AG04450 (cell line): ENCODE measurements at regions not wholly inside any gene's neighbourhood (a gene's known extent, or its start where the extent isn't known, plus 50 kb on each side); places are given as distances from the start of the nearest gene placed in this dataset.

Source experiments
- CTCF ChIA-PET: fragments of 300-600, 350-600 bp; formaldehyde crosslinking; extraction: SDS; loops from one replicate; lab custom pipeline; 2022; ENCODE audit warnings: antibody characterized with exemption, inconsistent platforms; lab: Charles Lee
- POLR2A ChIA-PET: fragments of 350-600 bp; formaldehyde crosslinking; extraction: SDS; loops from one replicate; lab custom pipeline; 2021; ENCODE audit warnings: antibody characterized with exemption, inconsistent platforms; lab: Yijun Ruan, JAX
- DNase-seq: peaks from one replicate; pipeline ENCODE4 v3.0.0-alpha.2; 2011; ENCODE audit warnings: low read depth, low spot score
- H3K27ac ChIP-seq: one replicate; pipeline ENCODE4 v1.5.1; 2012; ENCODE audit warnings: low read depth, low read length, control low read depth
- H3K27me3 ChIP-seq: one replicate; pipeline ENCODE4 v1.6.0; 2012; ENCODE audit warnings: low read length; ENCODE audit not compliant: control insufficient read depth, insufficient read depth
- H3K4me3 ChIP-seq: 2 replicates; pipeline ENCODE4 v1.5.1; 2011; ENCODE audit warnings: mild to moderate bottlenecking, low read depth, low read length, control low read depth
- H3K9me3 ChIP-seq: 2 replicates; pipeline ENCODE4 v1.5.1; 2012; ENCODE audit warnings: low read length; ENCODE audit not compliant: control insufficient read depth, insufficient read depth
- CTCF ChIP-seq: IDR thresholded peaks from 2 replicates; pipeline ENCODE4 v1.5.1; 2011; ENCODE audit warnings: low read depth, low read length, control low read depth, inconsistent platforms

GRCh38 chr10:62718585-62718984, 85.9 kb upstream of the ADO start:
- TF ChIP-seq CTCF: no peak
- CTCF ChIA-PET: no interaction called here
- Histone ChIP-seq H3K27me3 (peaks cover 7% of the 10 kb centered on the region), H3K9me3 (no peaks in the 10 kb centered on the region), H3K4me3 (no peak overlapping the region), H3K27ac (no peak overlapping the region)
- DNase-seq: no peak
- POLR2A ChIA-PET: no interaction called here

GRCh38 chr10:62719061-62719460, 85.5 kb upstream of the ADO start:
- DNase-seq: no peak
- POLR2A ChIA-PET: no interaction called here
- no peak overlapping the region for H3K4me3 ChIP-seq
- CTCF ChIA-PET: no interaction called here
- TF ChIP-seq CTCF: no peak
- H3K27me3 ChIP-seq: peaks cover 11% of the 10 kb centered on the region
- no peak overlapping the region for H3K27ac ChIP-seq
- no peaks in the 10 kb centered on the region for H3K9me3 ChIP-seq

GRCh38 chr10:62721687-62722086, 82.8 kb upstream of the ADO start:
- ChIA-PET CTCF (no interaction called here), POLR2A (no interaction called here)
- DNase-seq: no peak
- no peak for TF ChIP-seq CTCF
- H3K9me3 ChIP-seq: no peaks in the 10 kb centered on the region; the same call in 1 of the 2 replicates
- no peak overlapping the region for H3K27ac ChIP-seq
- H3K4me3 ChIP-seq: no peak overlapping the region
- H3K27me3 ChIP-seq: peaks cover 22% of the 10 kb centered on the region

- no peak overlapping the region for H3K27ac ChIP-seq
- CTCF ChIA-PET: no interaction called here
- peaks cover 30% of the 10 kb centered on the region for H3K27me3 ChIP-seq
- no peak for TF ChIP-seq CTCF
- POLR2A ChIA-PET: no interaction called here
- no peaks in the 10 kb centered on the region; the same call in 1 of the 2 replicates for H3K9me3 ChIP-seq
- no peak for DNase-seq
- no peak overlapping the region for H3K4me3 ChIP-seq
These were observed 81.1 kb upstream of the ADO start for GRCh38 chr10:62723375-62723774.

GRCh38 chr10:62724465-62724864, 80.1 kb upstream of the ADO start:
- Histone ChIP-seq H3K27ac (no peak overlapping the region), H3K4me3 (no peak overlapping the region), H3K27me3 (peaks cover 27% of the 10 kb centered on the region), H3K9me3 (no peaks in the 10 kb centered on the region; the same call in 1 of the 2 replicates)
- POLR2A ChIA-PET: no interaction called here
- CTCF ChIA-PET: interaction anchor here (1.1 kb wide), 1 partner anchor 93 kb away, joined by 4 read pairs; no protein-coding TSS in a partner anchor
- no peak for TF ChIP-seq CTCF
- DNase-seq: no peak
